Subcutaneous abdominal adipose tissue (tissue), 5 donors: ENCODE measurements at regions not wholly inside any gene's neighbourhood (a gene's known extent, or its start where the extent isn't known, plus 50 kb on each side); places are given as distances from the start of the nearest gene placed in this dataset.

ENCODE experiments used
- H3K27ac ChIP-seq: one replicate; pipeline ENCODE4 v1.7.0; 2013; ENCODE audit warnings: low read depth, mild to moderate bottlenecking, inconsistent platforms, low read length, moderate library complexity
- H3K27me3 ChIP-seq, 5 donors: one replicate each; pipeline ENCODE4 v1.7.0; 2013; ENCODE audit warnings: low read length in 5 of 5, inconsistent platforms in 1 of 5; ENCODE audit not compliant: control insufficient read depth in 5 of 5, insufficient read depth in 4 of 5
- H3K36me3 ChIP-seq, 5 donors: one replicate each; pipeline ENCODE4 v1.7.0; 2013; ENCODE audit warnings: low read length in 5 of 5; ENCODE audit not compliant: control insufficient read depth in 5 of 5, insufficient read depth in 5 of 5
- H3K4me1 ChIP-seq, 5 donors: one replicate each; pipeline ENCODE4 v1.7.0; 2013; ENCODE audit warnings: low read length in 5 of 5, mild to moderate bottlenecking in 3 of 5, moderate library complexity in 1 of 5; ENCODE audit not compliant: control insufficient read depth in 5 of 5, insufficient read depth in 5 of 5
- H3K4me3 ChIP-seq, 5 donors: one replicate each; pipeline ENCODE4 v1.7.0; 2013; ENCODE audit warnings: low read length in 5 of 5, low read depth in 1 of 5
- H3K9ac ChIP-seq, 5 donors: one replicate each; pipeline ENCODE4 v1.7.0; 2013; ENCODE audit warnings: low read length in 5 of 5, mild to moderate bottlenecking in 4 of 5, moderate library complexity in 3 of 5
- H3K9me3 ChIP-seq, 5 donors: one replicate each; pipeline ENCODE4 v1.7.0; 2013; ENCODE audit warnings: low read length in 5 of 5; ENCODE audit not compliant: control insufficient read depth in 5 of 5
- donor health status: healthy.
- donor health status: healthy.
- donor health status: healthy.
- donor health status: healthy.
- donor health status: healthy.

- Histone ChIP-seq H3K36me3 (no peaks in the 10 kb centered on the region), H3K27me3 (no peaks in the 10 kb centered on the region), H3K4me1 (no peaks in the 10 kb centered on the region), H3K27ac (no peak overlapping the region), H3K9ac (no peak overlapping the region), H3K9me3 (no peaks in the 10 kb centered on the region), H3K4me3 (no peak overlapping the region)
These were observed 176.0 kb downstream of the ESRRB start for GRCh38 chr14:76551906-76552305.

DNA sequence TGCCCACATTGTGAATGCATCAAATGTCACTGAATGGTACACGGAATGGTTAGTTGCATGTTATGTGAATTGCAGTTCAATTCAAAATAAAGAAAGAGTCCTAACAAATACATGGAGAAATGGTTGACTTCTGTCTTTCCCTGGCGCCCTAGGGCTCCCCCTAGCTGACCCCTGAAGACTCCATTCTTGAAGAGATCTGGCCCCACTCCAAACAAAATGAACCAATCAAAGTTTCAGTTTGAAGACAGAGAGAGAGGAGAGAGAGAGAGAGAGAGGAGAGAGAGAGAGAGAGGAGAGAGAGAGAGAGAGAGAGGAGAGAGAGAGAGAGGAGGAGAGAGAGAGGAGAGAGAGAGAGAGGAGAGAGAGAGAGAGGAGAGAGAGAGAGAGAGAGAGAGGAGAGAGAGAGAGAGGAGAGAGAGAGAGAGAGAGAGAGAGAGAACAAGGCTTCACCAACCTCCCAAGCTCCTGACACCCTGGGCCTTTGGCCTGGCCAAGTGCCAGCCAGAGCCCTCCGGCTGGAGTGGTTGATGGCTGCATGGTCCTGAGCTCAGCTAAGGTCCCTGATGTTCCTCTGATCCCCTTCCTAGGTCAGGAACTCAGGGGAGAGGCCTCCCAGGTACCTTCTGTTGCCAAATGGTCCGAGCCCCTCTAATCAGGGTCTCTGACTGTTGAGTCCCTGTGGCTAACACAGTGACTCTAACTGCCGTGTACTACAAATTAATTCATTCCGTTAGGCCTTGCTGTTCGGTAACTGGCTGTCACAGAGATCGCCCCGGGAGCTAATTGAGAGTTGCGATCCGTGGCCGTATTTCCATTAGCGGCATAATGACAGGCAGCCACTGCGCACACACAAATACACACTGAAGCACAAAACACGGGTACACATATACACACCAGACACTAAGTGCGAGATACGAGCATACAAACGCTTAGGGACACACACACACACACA, 188.8 kb downstream of the ESRRB start:
- no peaks in the 10 kb centered on the region for H3K27me3 ChIP-seq
- no peak overlapping the region for H3K9ac ChIP-seq
- no peak overlapping the region for H3K27ac ChIP-seq
- peaks cover 0 to 6% (median 0%) of the 10 kb centered on the region in 5 donors for H3K9me3 ChIP-seq
- no peaks in the 10 kb centered on the region for H3K4me1 ChIP-seq
- no peaks in the 10 kb centered on the region for H3K36me3 ChIP-seq
- H3K4me3 ChIP-seq = no peak overlapping the region

GRCh38 chr14:76566439-76566838, 190.5 kb downstream of the ESRRB start:
- Histone ChIP-seq H3K36me3 (no peaks in the 10 kb centered on the region), H3K4me1 (no peaks in the 10 kb centered on the region), H3K4me3 (no peak overlapping the region), H3K27ac (no peak overlapping the region), H3K9me3 (peaks cover 0 to 6% (median 0%) of the 10 kb centered on the region in 5 donors), H3K27me3 (no peaks in the 10 kb centered on the region), H3K9ac (no peak overlapping the region)

- Histone ChIP-seq H3K9ac (no peak overlapping the region), H3K4me3 (no peak overlapping the region), H3K27ac (no peak overlapping the region), H3K27me3 (peaks cover 0 to 8% (median 5%) of the 10 kb centered on the region in 5 donors), H3K4me1 (peaks cover 0 to 14% (median 7%) of the 10 kb centered on the region in 5 donors), H3K9me3 (no peaks in the 10 kb centered on the region), H3K36me3 (no peaks in the 10 kb centered on the region)
These were observed 186.7 kb upstream of the VASH1 start for GRCh38 chr14:76574416-76575095.

GRCh38 chr14:76575108-76575507, 186.2 kb upstream of the VASH1 start:
- Histone ChIP-seq H3K9ac (no peak overlapping the region), H3K27ac (no peak overlapping the region), H3K36me3 (no peaks in the 10 kb centered on the region), H3K9me3 (no peaks in the 10 kb centered on the region), H3K4me1 (peaks cover 0 to 14% (median 7%) of the 10 kb centered on the region in 5 donors), H3K4me3 (no peak overlapping the region), H3K27me3 (peaks cover 0 to 8% (median 5%) of the 10 kb centered on the region in 5 donors)

DNA sequence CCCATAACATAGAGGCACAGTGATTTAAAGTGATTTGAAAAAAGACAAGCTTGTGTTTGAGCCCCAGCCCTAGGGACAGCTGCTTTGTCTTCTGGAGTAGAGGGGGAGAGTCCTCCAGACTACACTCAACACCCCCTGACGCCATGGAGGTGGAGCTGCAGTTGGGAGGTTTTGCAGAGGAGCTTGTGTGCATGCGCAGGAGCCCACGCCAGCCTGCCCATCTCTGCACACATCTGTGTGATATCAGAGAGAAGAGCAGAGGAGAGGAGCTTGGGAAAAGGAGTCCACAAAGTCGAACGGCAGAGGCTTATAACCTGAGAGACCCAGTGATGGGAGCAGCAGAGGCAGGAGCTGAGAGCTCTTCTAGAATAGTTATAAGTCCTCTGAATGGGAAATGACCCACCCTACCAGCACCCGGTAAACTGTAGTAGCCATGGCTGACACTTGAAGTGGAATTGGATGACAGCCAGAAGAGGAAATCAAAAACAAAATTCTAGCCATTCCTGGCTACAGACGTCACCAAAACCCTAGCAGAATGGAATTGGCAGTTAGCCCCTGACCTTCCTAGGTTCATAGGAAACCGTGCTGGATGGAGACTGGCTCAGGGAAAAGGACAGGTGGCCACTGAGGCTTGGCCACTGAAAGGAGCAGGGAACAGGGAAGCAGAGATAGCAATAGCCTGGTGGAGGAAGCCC, 185.1 kb upstream of the VASH1 start:
- no peak overlapping the region for H3K4me3 ChIP-seq
- no peaks in the 10 kb centered on the region for H3K36me3 ChIP-seq
- peaks cover 0 to 14% (median 7%) of the 10 kb centered on the region in 5 donors for H3K4me1 ChIP-seq
- no peak overlapping the region for H3K27ac ChIP-seq
- no peaks in the 10 kb centered on the region for H3K9me3 ChIP-seq
- H3K9ac ChIP-seq = no peak overlapping the region
- H3K27me3 ChIP-seq = peaks cover 0 to 8% (median 5%) of the 10 kb centered on the region in 5 donors

- H3K4me3 ChIP-seq = no peak overlapping the region
- no peak overlapping the region for H3K27ac ChIP-seq
- peaks cover 0 to 8% (median 5%) of the 10 kb centered on the region in 5 donors for H3K27me3 ChIP-seq
- H3K9ac ChIP-seq = no peak overlapping the region
- peaks cover 0 to 14% (median 7%) of the 10 kb centered on the region in 5 donors for H3K4me1 ChIP-seq
- no peaks in the 10 kb centered on the region for H3K36me3 ChIP-seq
- H3K9me3 ChIP-seq = no peaks in the 10 kb centered on the region
These were observed 184.2 kb upstream of the VASH1 start for GRCh38 chr14:76577090-76577489.

- no peak overlapping the region for H3K9ac ChIP-seq
- no peaks in the 10 kb centered on the region for H3K36me3 ChIP-seq
- H3K4me1 ChIP-seq = peaks cover 0 to 14% (median 7%) of the 10 kb centered on the region in 5 donors
- H3K27me3 ChIP-seq = peaks cover 0 to 8% (median 5%) of the 10 kb centered on the region in 5 donors
- H3K4me3 ChIP-seq = no peak overlapping the region
- H3K9me3 ChIP-seq = no peaks in the 10 kb centered on the region
- no peak overlapping the region for H3K27ac ChIP-seq
These were observed 183.4 kb upstream of the VASH1 start for GRCh38 chr14:76577837-76578236.

DNA sequence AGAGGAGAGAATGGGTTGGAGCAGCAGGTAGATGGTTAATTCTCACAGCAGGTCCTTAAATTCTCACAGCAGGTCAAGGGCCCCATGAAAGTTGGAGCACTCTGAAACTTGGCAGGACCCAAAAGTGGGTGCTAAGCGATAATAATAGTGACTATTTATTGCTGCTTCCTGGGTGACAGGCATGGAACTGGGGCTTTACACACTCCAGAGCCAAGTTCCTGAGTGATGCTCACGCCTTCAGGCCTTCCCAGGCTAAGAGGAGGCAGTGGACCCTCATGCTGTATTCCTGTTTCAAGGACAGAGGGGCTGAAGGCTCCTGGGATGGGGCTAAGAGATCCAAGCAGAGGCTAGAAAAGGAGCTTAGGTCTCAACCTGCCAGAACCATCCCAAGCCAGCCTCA, 180.9 kb upstream of the VASH1 start:
- Histone ChIP-seq H3K9me3 (no peaks in the 10 kb centered on the region), H3K4me1 (peaks cover 1 to 26% (median 19%) of the 10 kb centered on the region in 5 donors), H3K27me3 (peaks cover 0 to under 1% (median 0%) of the 10 kb centered on the region in 5 donors), H3K9ac (no peak overlapping the region), H3K27ac (no peak overlapping the region), H3K36me3 (no peaks in the 10 kb centered on the region), H3K4me3 (no peak overlapping the region)
